Stomach (tissue), 8 donors: ENCODE measurements at regions not wholly inside any gene's neighbourhood (a gene's known extent, or its start where the extent isn't known, plus 50 kb on each side); places are given as distances from the start of the nearest gene placed in this dataset.

ENCODE experiments used
- DNase-seq, 2 donors: peaks; one replicate each; pipeline versions ENCODE4 v3.0.0 to v3.0.0-alpha.2; 2013 to 2019
- H3K27ac ChIP-seq, 5 donors: fragments of 200-600 bp in 4 of 5; sonication (generic) in 4 of 5; one replicate each; pipeline ENCODE4 v1.5.1; 2013 to 2019; ENCODE audit warnings: mild to moderate bottlenecking in 1 of 5, moderate library complexity in 1 of 5
- H3K27me3 ChIP-seq, 3 donors: fragments of 200-600 bp; sonication (generic); one replicate each; pipeline ENCODE4 v1.5.1; 2017 to 2019; ENCODE audit warnings: mixed run types in 1 of 3
- H3K36me3 ChIP-seq, 4 donors: fragments of 200-600 bp; sonication (generic); 1 replicate in 3 of 4; 2 replicates in 1 of 4; pipeline ENCODE4 v1.5.1; 2016 to 2019
- H3K4me1 ChIP-seq, 4 donors: fragments of 200-600 bp; sonication (generic); one replicate each; pipeline ENCODE4 v1.5.1; 2016 to 2019
- H3K4me3 ChIP-seq, 4 donors: fragments of 200-600 bp; sonication (generic) in 3 of 4; one replicate each; pipeline ENCODE4 v1.5.1; 2016 to 2019; ENCODE audit warnings: mild to moderate bottlenecking in 1 of 4
- H3K9me3 ChIP-seq, 4 donors: fragments of 200-600 bp; sonication (generic); one replicate each; pipeline ENCODE4 v1.5.1; 2016 to 2019
- EP300 ChIP-seq: sonication (generic); formaldehyde crosslinking; IDR thresholded peaks from one replicate; pipeline ENCODE4 v1.6.1; 2017; ENCODE audit warnings: antibody characterized with exemption
- POLR2A ChIP-seq, 4 donors: fragments of 450-650 bp; IDR thresholded peaks; one replicate each; pipeline ENCODE4 v1.6.1; 2016; ENCODE audit warnings: antibody characterized with exemption in 4 of 4, control low read depth in 2 of 4, mild to moderate bottlenecking in 1 of 4, moderate library complexity in 1 of 4
- POLR2AphosphoS5 ChIP-seq, 3 donors: sonication (generic); formaldehyde crosslinking; IDR thresholded peaks; one replicate each; pipeline ENCODE4 v1.6.1; 2016; ENCODE audit warnings: antibody characterized with exemption in 3 of 3
- WGBS, 5 donors: extraction: QIAGEN DNeasy Blood & Tissue Kit in 3 of 5; methylation state at CpG; one replicate each; pipeline versions ENCODE4 v1.1.5 to v1.1.7; 2013 to 2018; 5-methylcytosine and 5-hydroxymethylcytosine counted together
- intact Hi-C: fragments of 100-400 bp; cut with DNase I; formaldehyde crosslinking; loops from one replicate; pipeline ENCODE4 v1.15.1; 2023; ENCODE audit warnings: low total_unique reads
- TF ChIP-seq, protein P1 (sequence below), 7 experiments: fragments of 450-650 bp in 4 of 7; fragments of 200-600 bp in 3 of 7; sonication (generic) in 3 of 7; IDR thresholded peaks; one replicate each; pipeline ENCODE4 v1.5.1; 2016 to 2019; ENCODE audit warnings: antibody characterized with exemption in 7 of 7, control low read depth in 2 of 7, mild to moderate bottlenecking in 1 of 7
- donor health status: healthy with polysubstance abuse.
- donor health status: Bipolar disorder and iron deficiency.
- donor health status: healthy.

DNA sequence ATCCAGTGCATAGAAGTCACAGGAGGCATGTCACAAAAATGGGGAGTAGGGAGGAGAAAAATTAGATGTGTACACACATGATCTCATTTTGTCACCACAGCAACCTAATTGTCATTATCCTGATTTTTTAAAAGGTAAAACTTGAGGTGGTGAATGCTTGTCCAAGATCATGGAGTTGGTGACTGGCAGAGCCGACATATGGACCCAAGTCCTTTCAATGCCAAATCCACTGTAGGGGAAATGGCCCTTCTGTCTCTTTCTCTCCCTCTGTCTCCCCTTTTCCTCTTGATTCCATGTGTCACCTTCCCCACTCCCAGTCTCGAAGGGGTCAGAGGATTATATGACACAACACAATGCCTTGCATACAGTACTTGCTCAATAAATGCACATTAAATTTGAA is 65.7 kb upstream of the JUN start:
- Histone ChIP-seq H3K4me3 (no peak overlapping the region), H3K4me1 (peaks cover 3 to 30% (median 15%) of the 10 kb centered on the region in 4 donors), H3K9me3 (no peaks in the 10 kb centered on the region), H3K36me3 (no peaks in the 10 kb centered on the region), H3K27me3 (no peaks in the 10 kb centered on the region), H3K27ac (peak overlapping the region in 3 of 5 donors; percentile 1 to 73 (median 63))
- intact Hi-C loops: no loop called here
- TF ChIP-seq EP300 (no peak), POLR2AphosphoS5 (IDR thresholded peaks at IDR 0.05) (no peak), POLR2A (IDR thresholded peaks at IDR 0.05) (no peak)
- TF ChIP-seq, protein P1, sequence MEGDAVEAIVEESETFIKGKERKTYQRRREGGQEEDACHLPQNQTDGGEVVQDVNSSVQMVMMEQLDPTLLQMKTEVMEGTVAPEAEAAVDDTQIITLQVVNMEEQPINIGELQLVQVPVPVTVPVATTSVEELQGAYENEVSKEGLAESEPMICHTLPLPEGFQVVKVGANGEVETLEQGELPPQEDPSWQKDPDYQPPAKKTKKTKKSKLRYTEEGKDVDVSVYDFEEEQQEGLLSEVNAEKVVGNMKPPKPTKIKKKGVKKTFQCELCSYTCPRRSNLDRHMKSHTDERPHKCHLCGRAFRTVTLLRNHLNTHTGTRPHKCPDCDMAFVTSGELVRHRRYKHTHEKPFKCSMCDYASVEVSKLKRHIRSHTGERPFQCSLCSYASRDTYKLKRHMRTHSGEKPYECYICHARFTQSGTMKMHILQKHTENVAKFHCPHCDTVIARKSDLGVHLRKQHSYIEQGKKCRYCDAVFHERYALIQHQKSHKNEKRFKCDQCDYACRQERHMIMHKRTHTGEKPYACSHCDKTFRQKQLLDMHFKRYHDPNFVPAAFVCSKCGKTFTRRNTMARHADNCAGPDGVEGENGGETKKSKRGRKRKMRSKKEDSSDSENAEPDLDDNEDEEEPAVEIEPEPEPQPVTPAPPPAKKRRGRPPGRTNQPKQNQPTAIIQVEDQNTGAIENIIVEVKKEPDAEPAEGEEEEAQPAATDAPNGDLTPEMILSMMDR (IDR thresholded peaks at IDR 0.05): no peak
- DNase-seq: no peak
- WGBS, 5 donors: 82 to 98% (median 95%) methylated on average over 2 of the region's 2 CpGs

DNA sequence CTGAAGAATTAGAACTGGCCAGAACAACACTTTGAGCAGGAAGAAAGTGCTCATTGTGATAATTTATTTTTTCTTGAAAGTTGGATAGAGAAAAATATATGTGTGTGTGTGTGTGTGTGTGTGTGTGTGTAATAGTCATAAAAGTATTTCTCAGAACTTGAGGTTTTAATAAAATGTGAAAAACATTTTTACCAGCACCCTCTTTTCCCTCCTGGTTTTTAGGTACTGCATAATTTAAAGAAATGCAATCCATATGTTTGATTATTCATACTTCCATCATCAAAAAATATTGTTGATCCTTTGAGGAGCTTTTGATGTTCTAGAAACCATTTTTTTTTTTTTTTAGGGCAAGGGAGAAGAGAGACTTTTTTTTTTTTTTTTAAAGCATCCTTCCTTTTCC is 66.8 kb upstream of the JUN start:
- H3K4me3 ChIP-seq: no peak overlapping the region
- TF ChIP-seq POLR2AphosphoS5 (IDR thresholded peaks at IDR 0.05) (no peak), POLR2A (IDR thresholded peaks at IDR 0.05) (no peak), EP300 (no peak)
- TF ChIP-seq, protein P1 (IDR thresholded peaks at IDR 0.05): no peak
- no peaks in the 10 kb centered on the region for H3K9me3 ChIP-seq
- intact Hi-C loops: no loop called here
- peaks cover 8 to 32% (median 20%) of the 10 kb centered on the region in 4 donors for H3K4me1 ChIP-seq
- H3K36me3 ChIP-seq: no peaks in the 10 kb centered on the region
- H3K27ac ChIP-seq: no peak overlapping the region
- no peaks in the 10 kb centered on the region for H3K27me3 ChIP-seq
- no peak for DNase-seq

- no peak for TF ChIP-seq POLR2AphosphoS5 (IDR thresholded peaks at IDR 0.05)
- no peak for TF ChIP-seq POLR2A (IDR thresholded peaks at IDR 0.05)
- TF ChIP-seq, protein P1 (IDR thresholded peaks at IDR 0.05): no peak
- no peak for TF ChIP-seq EP300
- WGBS, 5 donors: 90 to 94% (median 91%) methylated on average over 10 of the region's 10 CpGs
- Histone ChIP-seq H3K27ac (no peak overlapping the region), H3K4me3 (no peak overlapping the region), H3K4me1 (peaks cover 16 to 39% (median 29%) of the 10 kb centered on the region in 4 donors), H3K27me3 (no peaks in the 10 kb centered on the region), H3K36me3 (no peaks in the 10 kb centered on the region), H3K9me3 (no peaks in the 10 kb centered on the region)
- intact Hi-C loops: no loop called here
- DNase-seq: no peak
Measured at GRCh38 chr1:58852731-58853485, 69.1 kb upstream of the JUN start.

DNA sequence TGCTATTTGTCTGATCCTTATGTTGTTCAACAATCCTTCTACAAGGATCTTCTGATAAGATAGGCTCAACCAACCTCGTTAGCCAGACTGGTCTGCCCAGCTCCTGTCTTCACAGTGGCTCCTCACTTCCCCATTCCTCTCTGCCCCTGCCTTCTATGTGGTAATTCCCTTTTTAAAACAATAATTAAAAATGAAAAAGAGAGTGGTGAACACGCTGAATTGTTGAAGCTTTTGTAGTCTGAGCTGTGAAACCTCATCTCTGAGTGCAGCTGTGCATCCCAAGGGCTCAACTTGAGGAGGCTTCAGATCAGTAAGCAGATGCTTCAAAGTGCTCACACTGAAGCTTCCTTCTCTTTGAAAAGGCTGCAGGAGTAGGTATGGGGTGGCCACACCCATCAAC is 70.7 kb upstream of the JUN start:
- 25 to 44% (median 33%) methylated on average over 2 of the region's 2 CpGs for WGBS, 5 donors
- no peak overlapping the region for H3K27ac ChIP-seq

More for the DNA sequence above, 70.7 kb upstream of the JUN start:
- H3K9me3 ChIP-seq: no peaks in the 10 kb centered on the region
- H3K27me3 ChIP-seq: no peaks in the 10 kb centered on the region
- peaks cover 31 to 42% (median 36%) of the 10 kb centered on the region in 4 donors for H3K4me1 ChIP-seq
- peak in 1 of 3 donors; percentile 7 for TF ChIP-seq POLR2AphosphoS5 (IDR thresholded peaks at IDR 0.05)
- no peak for TF ChIP-seq EP300
- TF ChIP-seq, protein P1 (IDR thresholded peaks at IDR 0.05): no peak
- DNase-seq: no peak
- intact Hi-C loops: no loop called here
- H3K4me3 ChIP-seq: no peak overlapping the region
- H3K36me3 ChIP-seq: no peaks in the 10 kb centered on the region
